ENCODE measurements at regions not wholly inside any gene's neighbourhood (a gene's known extent, or its start where the extent isn't known, plus 50 kb on each side); places are given as distances from the start of the nearest gene placed in this dataset.
"Not testable (repeated sequence)": the region's sequence is repeated elsewhere in the genome, so short reads cannot be mapped to it uniquely, and the experiment has no call there.

- no peak for DNase-seq (ENCODE audit: low read depth in 2 of 3, low spot score in 1 of 3)
Measured at GRCh38 chrX:65883556-65883955, 156.3 kb downstream of the VSIG4 start.

- no peak for DNase-seq (ENCODE audit: low read depth in 2 of 3, low spot score in 1 of 3)
Measured at GRCh38 chrX:65879977-65880799, 159.7 kb downstream of the VSIG4 start.

GRCh38 chrX:65878456-65878855, 161.4 kb downstream of the VSIG4 start:
- no peak for DNase-seq (ENCODE audit: low read depth in 2 of 3, low spot score in 1 of 3)

- DNase-seq (ENCODE audit: low read depth in 2 of 3, low spot score in 1 of 3), result no peak
Measured at GRCh38 chrX:65877953-65878352, 161.9 kb downstream of the VSIG4 start.

- DNase-seq (ENCODE audit: low read depth in 2 of 3, low spot score in 1 of 3), result not testable (repeated sequence)
Measured at GRCh38 chrX:65875614-65876013, 164.3 kb downstream of the VSIG4 start.

- DNase-seq (ENCODE audit: low read depth in 2 of 3, low spot score in 1 of 3), result no peak
Measured at GRCh38 chrX:65874765-65875164, 165.1 kb downstream of the VSIG4 start.

GRCh38 chrX:65874110-65874509, 165.8 kb downstream of the VSIG4 start:
- DNase-seq (ENCODE audit: low read depth in 2 of 3, low spot score in 1 of 3), result no peak

GRCh38 chrX:65873385-65873784, 166.5 kb downstream of the VSIG4 start:
- DNase-seq (ENCODE audit: low read depth in 2 of 3, low spot score in 1 of 3), result no peak

GRCh38 chrX:65871671-65872311, 168.1 kb downstream of the VSIG4 start:
- no peak for DNase-seq (ENCODE audit: low read depth in 2 of 3, low spot score in 1 of 3)

- DNase-seq (ENCODE audit: low read depth in 2 of 3, low spot score in 1 of 3), result not testable (repeated sequence)
Measured at GRCh38 chrX:65870544-65870943, 169.3 kb downstream of the VSIG4 start.

- no peak for DNase-seq (ENCODE audit: low read depth in 2 of 3, low spot score in 1 of 3)
Measured at GRCh38 chrX:65866773-65867172, 173.1 kb downstream of the VSIG4 start.

GRCh38 chrX:65866146-65866545, 173.7 kb downstream of the VSIG4 start:
- peak in 1 of 3 donors; percentile 14 for DNase-seq (ENCODE audit: low read depth in 2 of 3, low spot score in 1 of 3)

- DNase-seq (ENCODE audit: low read depth in 2 of 3, low spot score in 1 of 3), result no peak
Measured at GRCh38 chrX:65862638-65863037, 177.2 kb downstream of the VSIG4 start.

GRCh38 chrX:65859299-65859698, 180.6 kb downstream of the VSIG4 start:
- DNase-seq (ENCODE audit: low read depth in 2 of 3, low spot score in 1 of 3), result no peak

- not testable (repeated sequence) for DNase-seq (ENCODE audit: low read depth in 2 of 3, low spot score in 1 of 3)
Measured at GRCh38 chrX:65854437-65854836, 185.4 kb downstream of the VSIG4 start.

GRCh38 chrX:65851306-65851705, 183.9 kb downstream of the MSN start:
- not testable (repeated sequence) for DNase-seq (ENCODE audit: low read depth in 2 of 3, low spot score in 1 of 3)

- DNase-seq (ENCODE audit: low read depth in 2 of 3, low spot score in 1 of 3), result not testable (repeated sequence)
Measured at GRCh38 chrX:65850821-65851220, 183.4 kb downstream of the MSN start.

- no peak for DNase-seq (ENCODE audit: low read depth in 2 of 3, low spot score in 1 of 3)
Measured at GRCh38 chrX:65846974-65847373, 179.5 kb downstream of the MSN start.

GRCh38 chrX:65841263-65841662, 173.8 kb downstream of the MSN start:
- no peak for DNase-seq (ENCODE audit: low read depth in 2 of 3, low spot score in 1 of 3)

GRCh38 chrX:65838674-65839073, 171.2 kb downstream of the MSN start:
- no peak for DNase-seq (ENCODE audit: low read depth in 2 of 3, low spot score in 1 of 3)

- DNase-seq (ENCODE audit: low read depth in 2 of 3, low spot score in 1 of 3), result no peak
Measured at GRCh38 chrX:65837875-65838549, 170.6 kb downstream of the MSN start.

- no peak for DNase-seq (ENCODE audit: low read depth in 2 of 3, low spot score in 1 of 3)
Measured at GRCh38 chrX:65831268-65831667, 163.8 kb downstream of the MSN start.
